SU-DHL-6 (cell line): ENCODE measurements at regions not wholly inside any gene's neighbourhood (a gene's known extent, or its start where the extent isn't known, plus 50 kb on each side); places are given as distances from the start of the nearest gene placed in this dataset.
"Not testable (repeated sequence)": the region's sequence is repeated elsewhere in the genome, so short reads cannot be mapped to it uniquely, and the experiment has no call there.

Source experiments
- H2AFZ ChIP-seq: fragments of 200-600 bp; sonication (generic); 2 replicates; pipeline ENCODE4 v1.6.1; 2014; ENCODE audit warnings: low read depth, mild to moderate bottlenecking, moderate library complexity, mixed read lengths, antibody characterized with exemption, low read length; ENCODE audit not compliant: severe bottlenecking
- H3F3A ChIP-seq: fragments of 200-600 bp; shearing (Covaris generic); 2 replicates; pipeline ENCODE4 v1.6.0; 2016; ENCODE audit warnings: antibody characterized with exemption, mild to moderate bottlenecking; ENCODE audit not compliant: insufficient read depth
- H3K27ac ChIP-seq: fragments of 200-600 bp; sonication (generic); 2 replicates; pipeline ENCODE4 v1.5.1; 2016; ENCODE audit warnings: low read depth, mild to moderate bottlenecking, low read length, moderate library complexity, mixed read lengths
- H3K27me3 ChIP-seq: fragments of 200-600 bp; sonication (generic), shearing (Covaris generic); 2 replicates; pipeline ENCODE4 v1.6.0; 2014; ENCODE audit warnings: mild to moderate bottlenecking, low read length
- H3K36me3 ChIP-seq: fragments of 200-600 bp; sonication (generic); 2 replicates; pipeline ENCODE4 v1.6.1; 2014; ENCODE audit warnings: mild to moderate bottlenecking, low read length, mixed read lengths
- H3K4me2 ChIP-seq: fragments of 300-600, 200-600 bp; shearing (Covaris generic), sonication (generic); 2 replicates; pipeline ENCODE4 v1.6.0; 2014; ENCODE audit warnings: low read length, low read depth, mild to moderate bottlenecking; ENCODE audit not compliant: poor library complexity, severe bottlenecking
- H3K4me3 ChIP-seq: fragments of 200-600 bp; sonication (generic); 2 replicates; pipeline ENCODE4 v1.5.1; 2014; ENCODE audit warnings: antibody characterized with exemption, low read length, mild to moderate bottlenecking, mixed read lengths; ENCODE audit not compliant: insufficient read depth, poor library complexity, severe bottlenecking
- H3K79me2 ChIP-seq: fragments of 200-600 bp; sonication (generic); 2 replicates; pipeline ENCODE4 v1.6.1; 2014; ENCODE audit warnings: mild to moderate bottlenecking, low read length, moderate library complexity; ENCODE audit not compliant: insufficient read depth
- H3K9ac ChIP-seq: fragments of 200-600 bp; sonication (generic); 2 replicates; pipeline ENCODE4 v1.7.0; 2014; ENCODE audit warnings: mild to moderate bottlenecking, low read length
- H3K9me2 ChIP-seq: fragments of 200-600 bp; sonication (generic); replicated peaks from 2 replicates; pipeline ENCODE4 v1.6.1; 2014; ENCODE audit warnings: low read length; ENCODE audit not compliant: insufficient read depth
- H3K9me3 ChIP-seq: fragments of 200-600 bp; sonication (generic); 2 replicates; pipeline ENCODE4 v1.6.1; 2014; ENCODE audit warnings: low read length, mixed read lengths; ENCODE audit not compliant: insufficient read depth
- H4K20me1 ChIP-seq: fragments of 200-600 bp; sonication (generic); 2 replicates; pipeline ENCODE4 v1.6.1; 2014; ENCODE audit warnings: low read depth, mild to moderate bottlenecking, antibody characterized with exemption, low read length, moderate library complexity, mixed read lengths
- CTCF ChIP-seq: fragments of 200-600 bp; sonication (generic); IDR thresholded peaks from one replicate; pipeline ENCODE4 v1.5.1; 2017; ENCODE audit warnings: antibody characterized with exemption, mild to moderate bottlenecking, low read length, moderate library complexity; ENCODE audit not compliant: insufficient read depth, poor library complexity, severe bottlenecking
- EZH2phosphoT487 ChIP-seq: fragments of 200-600 bp; sonication (generic), shearing (Covaris generic); conservative IDR thresholded peaks from 2 replicates; pipeline ENCODE4 v1.6.1; 2018; ENCODE audit warnings: mild to moderate bottlenecking, antibody characterized with exemption, low read length, moderate library complexity, mixed read lengths

- Histone ChIP-seq H3K4me2 (no peak overlapping the region), H3K27me3 (no peaks in the 10 kb centered on the region), H3K4me3 (no peak overlapping the region), H4K20me1 (no peaks in the 10 kb centered on the region), H2AFZ (no peak overlapping the region), H3K36me3 (no peaks in the 10 kb centered on the region), H3K9ac (no peak overlapping the region), H3K9me3 (no peaks in the 10 kb centered on the region), H3K27ac (no peak overlapping the region), H3K9me2 (no peaks in the 10 kb centered on the region), H3F3A (no peaks in the 10 kb centered on the region), H3K79me2 (no peaks in the 10 kb centered on the region)
- TF ChIP-seq EZH2phosphoT487: no peak
Measured at GRCh38 chr11:91293119-91293518, 931.5 kb upstream of the FAT3 start.

- Histone ChIP-seq H3K9me3 (no peaks in the 10 kb centered on the region), H3K9ac (no peak overlapping the region), H3K36me3 (no peaks in the 10 kb centered on the region), H3K4me3 (no peak overlapping the region), H4K20me1 (no peaks in the 10 kb centered on the region), H2AFZ (no peak overlapping the region), H3K79me2 (no peaks in the 10 kb centered on the region), H3K9me2 (no peaks in the 10 kb centered on the region), H3K27ac (no peak overlapping the region), H3K4me2 (no peak overlapping the region), H3K27me3 (no peaks in the 10 kb centered on the region), H3F3A (no peaks in the 10 kb centered on the region)
- TF ChIP-seq EZH2phosphoT487: no peak
- no peak for TF ChIP-seq CTCF
Measured at GRCh38 chr11:91272089-91272488, 952.5 kb upstream of the FAT3 start.

- H3K79me2 ChIP-seq, H3K36me3 ChIP-seq, H3F3A ChIP-seq, H4K20me1 ChIP-seq, H3K9ac ChIP-seq, H3K9me2 ChIP-seq, H2AFZ ChIP-seq, H3K27me3 ChIP-seq, H3K27ac ChIP-seq, H3K4me2 ChIP-seq, H3K9me3 ChIP-seq, H3K4me3 ChIP-seq: not testable (repeated sequence)
Measured at GRCh38 chr11:91268512-91269295, 955.9 kb upstream of the FAT3 start.

- TF ChIP-seq CTCF (no peak), EZH2phosphoT487 (no peak)
- Histone ChIP-seq H3K9me2 (0 out of 2 replicates have a peak, but pooled peaks cover 2% of the 10 kb centered on the region), H3K4me2 (no peak overlapping the region), H3K27ac (no peak overlapping the region), H3F3A (no peaks in the 10 kb centered on the region), H3K4me3 (no peak overlapping the region), H4K20me1 (no peaks in the 10 kb centered on the region), H2AFZ (no peak overlapping the region), H3K36me3 (no peaks in the 10 kb centered on the region), H3K79me2 (no peaks in the 10 kb centered on the region), H3K9ac (no peak overlapping the region), H3K27me3 (no peaks in the 10 kb centered on the region), H3K9me3 (no peaks in the 10 kb centered on the region)
Measured at GRCh38 chr11:91265946-91266345, 958.7 kb upstream of the FAT3 start.
